HEK293T (cell line): ENCODE measurements at regions not wholly inside any gene's neighbourhood (a gene's known extent, or its start where the extent isn't known, plus 50 kb on each side); places are given as distances from the start of the nearest gene placed in this dataset.

ENCODE experiments used
- CTCF ChIA-PET: fragments of 350-600 bp; formaldehyde crosslinking; extraction: SDS; loops from one replicate; lab custom pipeline; 2021; ENCODE audit warnings: antibody characterized with exemption, inconsistent platforms; lab: Yijun Ruan, JAX
- POLR2A ChIA-PET: fragments of 350-600 bp; formaldehyde crosslinking; extraction: SDS; loops from one replicate; lab custom pipeline; 2020; ENCODE audit warnings: antibody characterized with exemption, inconsistent platforms; lab: Yijun Ruan, JAX
- DNase-seq: peaks from one replicate; pipeline ENCODE4 v3.0.0; 2012; ENCODE audit warnings: mixed read lengths; ENCODE audit errors: extremely low spot score
- ARNT ChIP-seq: fragments of 450-650 bp; IDR thresholded peaks from 2 replicates; pipeline ENCODE4 v1.6.1; 2017; ENCODE audit warnings: mild to moderate bottlenecking
- BHLHE40 ChIP-seq: fragments of 450-650 bp; IDR thresholded peaks from 2 replicates; pipeline ENCODE4 v1.6.1; 2016; ENCODE audit warnings: mild to moderate bottlenecking, moderate library complexity, borderline replicate concordance
- CTBP1 ChIP-seq: fragments of 450-650 bp; IDR thresholded peaks from 2 replicates; pipeline ENCODE4 v1.6.1; 2016; ENCODE audit warnings: borderline replicate concordance
- ELF4 ChIP-seq: fragments of 450-650 bp; IDR thresholded peaks from 2 replicates; pipeline ENCODE4 v1.6.1; 2017; ENCODE audit warnings: antibody characterized with exemption
- FOXA1 ChIP-seq: fragments of 450-650 bp; IDR thresholded peaks from 2 replicates; pipeline ENCODE4 v1.6.1; 2016; ENCODE audit warnings: mild to moderate bottlenecking
- FOXK2 ChIP-seq: fragments of 450-650 bp; IDR thresholded peaks from 2 replicates; pipeline ENCODE4 v1.6.1; 2016; ENCODE audit warnings: mild to moderate bottlenecking
- FOXM1 ChIP-seq: fragments of 450-650 bp; IDR thresholded peaks from 2 replicates; pipeline ENCODE4 v1.6.1; 2017; ENCODE audit warnings: mild to moderate bottlenecking, borderline replicate concordance
- HDGF ChIP-seq: fragments of 450-650 bp; IDR thresholded peaks from 2 replicates; pipeline ENCODE4 v1.6.1; 2017; ENCODE audit warnings: antibody characterized with exemption, borderline replicate concordance
- L3MBTL2 ChIP-seq: fragments of 450-650 bp; conservative IDR thresholded peaks from 2 replicates; pipeline ENCODE4 v1.6.1; 2016; ENCODE audit warnings: mild to moderate bottlenecking
- LEF1 ChIP-seq: fragments of 450-650 bp; IDR thresholded peaks from 2 replicates; pipeline ENCODE4 v1.6.1; 2017; ENCODE audit warnings: mild to moderate bottlenecking, borderline replicate concordance
- NFRKB ChIP-seq: fragments of 450-650 bp; IDR thresholded peaks from 2 replicates; pipeline ENCODE4 v1.6.1; 2016; ENCODE audit warnings: mild to moderate bottlenecking, moderate library complexity
- PKNOX1 ChIP-seq: fragments of 450-650 bp; IDR thresholded peaks from 2 replicates; pipeline ENCODE4 v1.6.1; 2016
- SP1 ChIP-seq: fragments of 450-650 bp; IDR thresholded peaks from 2 replicates; pipeline ENCODE4 v1.6.1; 2017
- SUZ12 ChIP-seq: fragments of 450-650 bp; IDR thresholded peaks from 2 replicates; pipeline ENCODE4 v1.6.1; 2016; ENCODE audit warnings: mild to moderate bottlenecking
- TARDBP ChIP-seq: fragments of 450-650 bp; IDR thresholded peaks from 2 replicates; pipeline ENCODE4 v1.6.1; 2016
- ZNF384 ChIP-seq: fragments of 450-650 bp; IDR thresholded peaks from 2 replicates; pipeline ENCODE4 v1.6.1; 2016

- POLR2A ChIA-PET, result no interaction called here
- TF ChIP-seq BHLHE40 (no peak), FOXM1 (no peak), ELF4 (no peak), CTBP1 (no peak), PKNOX1 (no peak), TARDBP (no peak), ZNF384 (no peak), SUZ12 (no peak), LEF1 (no peak), SP1 (no peak), FOXA1 (no peak), L3MBTL2 (no peak), ARNT (no peak), FOXK2 (no peak), NFRKB (no peak), HDGF (no peak)
- no peak for DNase-seq
- CTCF ChIA-PET, result no interaction called here
Measured at GRCh38 chr4:56209767-56210166, 177.5 kb downstream of the AASDH start.

GRCh38 chr4:56208103-56208502 is 179.2 kb downstream of the AASDH start:
- ChIA-PET POLR2A (no interaction called here), CTCF (no interaction called here)
- no peak for DNase-seq
- no peak for TF ChIP-seq NFRKB
- TF ChIP-seq HDGF, result no peak
- TF ChIP-seq TARDBP, result no peak
- TF ChIP-seq CTBP1, result no peak
- no peak for TF ChIP-seq ELF4
- no peak for TF ChIP-seq PKNOX1
- TF ChIP-seq FOXA1, result no peak
- TF ChIP-seq L3MBTL2, result no peak
- TF ChIP-seq FOXK2, result no peak
- TF ChIP-seq ZNF384, result no peak
- TF ChIP-seq BHLHE40, result no peak
- no peak for TF ChIP-seq FOXM1
- no peak for TF ChIP-seq SP1
- TF ChIP-seq LEF1, result no peak
- no peak for TF ChIP-seq SUZ12
- no peak for TF ChIP-seq ARNT

GRCh38 chr4:56206258-56206657 is 181.0 kb downstream of the AASDH start:
- POLR2A ChIA-PET, result no interaction called here
- peak; percentile 76; the same call in 1 of the 2 replicates for TF ChIP-seq PKNOX1
- no peak for TF ChIP-seq NFRKB
- no peak for TF ChIP-seq SP1
- DNase-seq, result no peak
- CTCF ChIA-PET, result no interaction called here

- DNase-seq, result no peak
- ChIA-PET POLR2A (no interaction called here), CTCF (interaction anchor here (0.7 kb wide), 1 partner anchor 102 kb away, joined by 10 read pairs; no protein-coding TSS in a partner anchor)
- TF ChIP-seq ZNF384 (no peak), HDGF (no peak), ELF4 (no peak), TARDBP (no peak), FOXM1 (no peak)
Measured at GRCh38 chr4:56200275-56200674, 187.0 kb downstream of the AASDH start.

- no peak for TF ChIP-seq PKNOX1
- TF ChIP-seq CTBP1, result no peak
- TF ChIP-seq ARNT, result no peak
- ChIA-PET POLR2A (no interaction called here), CTCF (no interaction called here)
- DNase-seq, result no peak
Measured at GRCh38 chr4:56198265-56198664, 189.0 kb downstream of the AASDH start.

GRCh38 chr4:56197387-56197786 is 189.9 kb downstream of the AASDH start:
- ChIA-PET POLR2A (no interaction called here), CTCF (interaction anchor here (0.7 kb wide), 1 partner anchor 14 kb away, joined by 4 read pairs; no protein-coding TSS in a partner anchor)
- DNase-seq, result no peak
- TF ChIP-seq SP1 (no peak), FOXM1 (no peak), PKNOX1 (no peak), ELF4 (no peak), ZNF384 (no peak), HDGF (no peak), FOXA1 (no peak), TARDBP (no peak), NFRKB (no peak), FOXK2 (no peak)
